Chondrocyte (in vitro differentiated cells): ENCODE measurements at regions not wholly inside any gene's neighbourhood (a gene's known extent, or its start where the extent isn't known, plus 50 kb on each side); places are given as distances from the start of the nearest gene placed in this dataset.

ENCODE experiments used
- DNase-seq: peaks from one replicate; pipeline ENCODE4 v3.0.0; 2021; ENCODE audit warnings: mixed read lengths, low spot score
- H3K27ac Mint-ChIP-seq: one replicate; pipeline ENCODE4 v1.8.0; 2021; ENCODE audit warnings: mild to moderate bottlenecking, moderate library complexity, mixed read lengths; ENCODE audit not compliant: unreplicated experiment
- H3K27me3 Mint-ChIP-seq: 2 replicates; pipeline ENCODE4 v1.8.0; 2021; ENCODE audit warnings: low read depth, mixed read lengths
- H3K36me3 Mint-ChIP-seq: 2 replicates; pipeline ENCODE4 v1.8.0; 2021; ENCODE audit warnings: low read depth, mixed read lengths
- H3K4me1 Mint-ChIP-seq: 2 replicates; pipeline ENCODE4 v1.8.0; 2021; ENCODE audit warnings: low read depth, mild to moderate bottlenecking, mixed read lengths
- H3K4me3 Mint-ChIP-seq: one replicate; pipeline ENCODE4 v1.8.0; 2021; ENCODE audit warnings: mild to moderate bottlenecking, moderate library complexity, mixed read lengths; ENCODE audit not compliant: unreplicated experiment
- H3K9me3 Mint-ChIP-seq: 2 replicates; pipeline ENCODE4 v1.8.0; 2021; ENCODE audit warnings: low read depth, mixed read lengths
- CTCF ChIP-seq: fragments of 200-600 bp; sonication (generic); IDR thresholded peaks from 2 replicates; pipeline ENCODE4 v1.5.0; 2021; ENCODE audit warnings: antibody characterized with exemption, mild to moderate bottlenecking, moderate library complexity

- no peak for TF ChIP-seq CTCF
- Mint-ChIP-seq H3K27ac (no peak overlapping the region), H3K4me1 (no peaks in the 10 kb centered on the region), H3K27me3 (peaks cover 13% of the 10 kb centered on the region), H3K4me3 (no peak overlapping the region), H3K9me3 (no peaks in the 10 kb centered on the region), H3K36me3 (no peaks in the 10 kb centered on the region)
- DNase-seq, result no peak
Observed at GRCh38 chr4:79528241-79528706, 120.2 kb upstream of the GK2 start.

- TF ChIP-seq CTCF, result no peak
- no peaks in the 10 kb centered on the region for H3K4me1 Mint-ChIP-seq
- no peak overlapping the region for H3K27ac Mint-ChIP-seq
- peaks cover 10% of the 10 kb centered on the region for H3K27me3 Mint-ChIP-seq
- H3K9me3 Mint-ChIP-seq, result no peaks in the 10 kb centered on the region
- no peak overlapping the region for H3K4me3 Mint-ChIP-seq
- no peak for DNase-seq
- H3K36me3 Mint-ChIP-seq, result no peaks in the 10 kb centered on the region
Observed at GRCh38 chr4:79526641-79527565, 118.9 kb upstream of the GK2 start.

- Mint-ChIP-seq H3K27me3 (peaks cover 12% of the 10 kb centered on the region), H3K27ac (no peak overlapping the region), H3K36me3 (no peaks in the 10 kb centered on the region), H3K4me1 (no peaks in the 10 kb centered on the region), H3K4me3 (no peak overlapping the region), H3K9me3 (no peaks in the 10 kb centered on the region)
- DNase-seq, result no peak
- TF ChIP-seq CTCF, result no peak
Observed at GRCh38 chr4:79516114-79516513, 108.1 kb upstream of the GK2 start.

- Mint-ChIP-seq H3K4me3 (no peak overlapping the region), H3K27ac (no peak overlapping the region), H3K36me3 (no peaks in the 10 kb centered on the region), H3K4me1 (no peaks in the 10 kb centered on the region), H3K9me3 (no peaks in the 10 kb centered on the region), H3K27me3 (peaks cover 15% of the 10 kb centered on the region)
- TF ChIP-seq CTCF, result no peak
- DNase-seq, result no peak
Observed at GRCh38 chr4:79514621-79515329, 106.7 kb upstream of the GK2 start.

- no peak for DNase-seq
- TF ChIP-seq CTCF, result no peak
- Mint-ChIP-seq H3K4me1 (no peaks in the 10 kb centered on the region), H3K4me3 (no peak overlapping the region), H3K36me3 (no peaks in the 10 kb centered on the region), H3K9me3 (no peaks in the 10 kb centered on the region), H3K27ac (no peak overlapping the region), H3K27me3 (peaks cover 15% of the 10 kb centered on the region)
Observed at GRCh38 chr4:79513576-79513975, 105.5 kb upstream of the GK2 start.
